NCI-H2029 treated with DMSO at 0.1 percent for 48 hours (cell line): ENCODE measurements at regions not wholly inside any gene's neighbourhood (a gene's known extent, or its start where the extent isn't known, plus 50 kb on each side); places are given as distances from the start of the nearest gene placed in this dataset.
A peak's percentile ranks its signal among the peaks of the same experiment; 100 is the strongest.
"Not testable (repeated sequence)": the region's sequence is repeated elsewhere in the genome, so short reads cannot be mapped to it uniquely, and the experiment has no call there.

Experiments used
- DNase-seq: peaks from one replicate; lab custom pipeline; 2025; lab: John Stamatoyannopoulos, UW

- no peak for DNase-seq
Observed at GRCh38 chr3:192038726-192039125, 577.8 kb downstream of the PYDC2 start.

- no peak for DNase-seq
Observed at GRCh38 chr3:192039593-192039992, 578.6 kb downstream of the PYDC2 start.

- no peak for DNase-seq
Observed at GRCh38 chr3:192040282-192041043, 579.5 kb downstream of the PYDC2 start.

- no peak for DNase-seq
Observed at GRCh38 chr3:192042116-192042515, 581.2 kb downstream of the PYDC2 start.

GRCh38 chr3:192054881-192055280, 593.9 kb downstream of the PYDC2 start:
- peak; percentile 19 for DNase-seq

GRCh38 chr3:192055946-192056345, 595.0 kb downstream of the PYDC2 start:
- DNase-seq, result no peak

GRCh38 chr3:192057261-192057660, 596.3 kb downstream of the PYDC2 start:
- DNase-seq, result no peak

- DNase-seq, result peak; percentile 93
Observed at GRCh38 chr3:192060160-192060781, 599.3 kb downstream of the PYDC2 start.

GRCh38 chr3:192061426-192061825, 600.5 kb downstream of the PYDC2 start:
- DNase-seq, result no peak

- DNase-seq, result no peak
Observed at GRCh38 chr3:192062186-192062585, 601.2 kb downstream of the PYDC2 start.

- DNase-seq, result no peak
Observed at GRCh38 chr3:192063570-192063969, 602.6 kb downstream of the PYDC2 start.

GRCh38 chr3:192064959-192065358, 604.0 kb downstream of the PYDC2 start:
- DNase-seq, result no peak

- DNase-seq, result not testable (repeated sequence)
Observed at GRCh38 chr3:192066253-192066652, 605.3 kb downstream of the PYDC2 start.

GRCh38 chr3:192068464-192069254, 607.7 kb downstream of the PYDC2 start:
- DNase-seq, result no peak

- DNase-seq, result no peak
Observed at GRCh38 chr3:192077795-192078497, 617.0 kb downstream of the PYDC2 start.

GRCh38 chr3:192079098-192079497, 618.1 kb downstream of the PYDC2 start:
- DNase-seq, result peak; percentile 98

GRCh38 chr3:192080336-192080735, 619.4 kb downstream of the PYDC2 start:
- DNase-seq, result no peak

- no peak for DNase-seq
Observed at GRCh38 chr3:192082730-192083660, 622.0 kb downstream of the PYDC2 start.
